ENCODE measurements at regions not wholly inside any gene's neighbourhood (a gene's known extent, or its start where the extent isn't known, plus 50 kb on each side); places are given as distances from the start of the nearest gene placed in this dataset.

GRCh38 chr2:196279541-196279940, 108.2 kb upstream of the STK17B start:
- ATAC-seq (replicated peaks), result no peak
- peak overlapping the region; percentile 89 for H3K27ac Mint-ChIP-seq
- peak overlapping the region; percentile 76 for H3K4me3 Mint-ChIP-seq
- no peaks in the 10 kb centered on the region for H3K36me3 Mint-ChIP-seq (ENCODE audit: low read depth)
- H3K9me3 Mint-ChIP-seq, result no peaks in the 10 kb centered on the region
- no peaks in the 10 kb centered on the region for H3K27me3 Mint-ChIP-seq
- peaks cover 41% of the 10 kb centered on the region for H3K4me1 Mint-ChIP-seq

- Mint-ChIP-seq H3K27me3 (no peaks in the 10 kb centered on the region), H3K4me3 (peak overlapping the region; percentile 84), H3K9me3 (no peaks in the 10 kb centered on the region), H3K27ac (peak overlapping the region; percentile 84), H3K36me3 (ENCODE audit: low read depth) (no peaks in the 10 kb centered on the region), H3K4me1 (peaks cover 44% of the 10 kb centered on the region)
- no peak for ATAC-seq (replicated peaks)
Observed at GRCh38 chr2:196284144-196284844, 112.9 kb upstream of the STK17B start.

GRCh38 chr2:196284866-196285557, 113.6 kb upstream of the STK17B start:
- peak overlapping the region; percentile 84 for H3K27ac Mint-ChIP-seq
- no peaks in the 10 kb centered on the region for H3K36me3 Mint-ChIP-seq (ENCODE audit: low read depth)
- H3K9me3 Mint-ChIP-seq, result no peaks in the 10 kb centered on the region
- peak overlapping the region; percentile 84 for H3K4me3 Mint-ChIP-seq
- H3K27me3 Mint-ChIP-seq, result no peaks in the 10 kb centered on the region
- H3K4me1 Mint-ChIP-seq, result peaks cover 37% of the 10 kb centered on the region
- ATAC-seq (replicated peaks), result no peak

GRCh38 chr2:196286821-196287220, 115.4 kb upstream of the STK17B start:
- peak overlapping the region; percentile 48 for H3K4me3 Mint-ChIP-seq

GRCh38 chr2:196287523-196287922, 116.1 kb upstream of the STK17B start:
- Mint-ChIP-seq H3K9me3 (no peaks in the 10 kb centered on the region), H3K27ac (peak overlapping the region; percentile 69), H3K36me3 (ENCODE audit: low read depth) (no peaks in the 10 kb centered on the region), H3K27me3 (no peaks in the 10 kb centered on the region), H3K4me1 (peaks cover 53% of the 10 kb centered on the region), H3K4me3 (peak overlapping the region; percentile 48)
- ATAC-seq (replicated peaks), result peak; percentile 34

More at GRCh38 chr2:196286821-196287220, 115.4 kb upstream of the STK17B start:
- H3K36me3 Mint-ChIP-seq (ENCODE audit: low read depth), result no peaks in the 10 kb centered on the region
- H3K27me3 Mint-ChIP-seq, result no peaks in the 10 kb centered on the region
- no peak for ATAC-seq (replicated peaks)
- peaks cover 49% of the 10 kb centered on the region for H3K4me1 Mint-ChIP-seq
- H3K27ac Mint-ChIP-seq, result no peak overlapping the region
- H3K9me3 Mint-ChIP-seq, result no peaks in the 10 kb centered on the region

- peak; percentile 26 for ATAC-seq (replicated peaks)
- Mint-ChIP-seq H3K4me3 (peak overlapping the region; percentile 48), H3K9me3 (no peaks in the 10 kb centered on the region), H3K27me3 (no peaks in the 10 kb centered on the region), H3K27ac (peak overlapping the region; percentile 69), H3K36me3 (ENCODE audit: low read depth) (no peaks in the 10 kb centered on the region), H3K4me1 (peaks cover 55% of the 10 kb centered on the region)
Observed at GRCh38 chr2:196288006-196288538, 116.7 kb upstream of the STK17B start.

- H3K4me1 Mint-ChIP-seq, result peaks cover 51% of the 10 kb centered on the region
- ATAC-seq (replicated peaks), result peak; percentile 58
- H3K27me3 Mint-ChIP-seq, result no peaks in the 10 kb centered on the region
- H3K27ac Mint-ChIP-seq, result peak overlapping the region; percentile 70
- H3K9me3 Mint-ChIP-seq, result no peaks in the 10 kb centered on the region
- H3K4me3 Mint-ChIP-seq, result peak overlapping the region; percentile 48
- no peaks in the 10 kb centered on the region for H3K36me3 Mint-ChIP-seq (ENCODE audit: low read depth)
Observed at GRCh38 chr2:196289000-196289399, 117.6 kb upstream of the STK17B start.

- no peaks in the 10 kb centered on the region for H3K36me3 Mint-ChIP-seq (ENCODE audit: low read depth)
- no peaks in the 10 kb centered on the region for H3K27me3 Mint-ChIP-seq
- ATAC-seq (replicated peaks), result peak; percentile 56
- H3K27ac Mint-ChIP-seq, result no peak overlapping the region
- H3K9me3 Mint-ChIP-seq, result no peaks in the 10 kb centered on the region
- H3K4me1 Mint-ChIP-seq, result peaks cover 42% of the 10 kb centered on the region
- H3K4me3 Mint-ChIP-seq, result no peak overlapping the region
Observed at GRCh38 chr2:196290136-196290535, 118.8 kb upstream of the STK17B start.

GRCh38 chr2:196290569-196290968, 119.2 kb upstream of the STK17B start:
- Mint-ChIP-seq H3K4me3 (peak overlapping the region; percentile 65), H3K27ac (peak overlapping the region; percentile 20), H3K9me3 (no peaks in the 10 kb centered on the region), H3K27me3 (no peaks in the 10 kb centered on the region), H3K4me1 (peaks cover 38% of the 10 kb centered on the region), H3K36me3 (ENCODE audit: low read depth) (no peaks in the 10 kb centered on the region)
- no peak for ATAC-seq (replicated peaks)

- Mint-ChIP-seq H3K27ac (peak overlapping the region; percentile 46), H3K9me3 (no peaks in the 10 kb centered on the region), H3K36me3 (ENCODE audit: low read depth) (no peaks in the 10 kb centered on the region), H3K4me1 (peaks cover 34% of the 10 kb centered on the region), H3K4me3 (peak overlapping the region; percentile 65), H3K27me3 (no peaks in the 10 kb centered on the region)
- peak; percentile 32 for ATAC-seq (replicated peaks)
Observed at GRCh38 chr2:196291426-196291825, 120.0 kb upstream of the STK17B start.

- H3K4me1 Mint-ChIP-seq, result peaks cover 34% of the 10 kb centered on the region
- H3K27ac Mint-ChIP-seq, result peak overlapping the region; percentile 46
- ATAC-seq (replicated peaks), result peak; percentile 37
- H3K27me3 Mint-ChIP-seq, result no peaks in the 10 kb centered on the region
- no peaks in the 10 kb centered on the region for H3K36me3 Mint-ChIP-seq (ENCODE audit: low read depth)
- H3K9me3 Mint-ChIP-seq, result no peaks in the 10 kb centered on the region
- H3K4me3 Mint-ChIP-seq, result peak overlapping the region; percentile 65
Observed at GRCh38 chr2:196291873-196292800, 120.8 kb upstream of the STK17B start.

- peaks cover 22% of the 10 kb centered on the region for H3K4me1 Mint-ChIP-seq
- no peaks in the 10 kb centered on the region for H3K27me3 Mint-ChIP-seq
- no peak for ATAC-seq (replicated peaks)
- H3K4me3 Mint-ChIP-seq, result no peak overlapping the region
- H3K27ac Mint-ChIP-seq, result no peak overlapping the region
- H3K36me3 Mint-ChIP-seq (ENCODE audit: low read depth), result no peaks in the 10 kb centered on the region
- H3K9me3 Mint-ChIP-seq, result no peaks in the 10 kb centered on the region
Observed at GRCh38 chr2:196293751-196294515, 122.6 kb upstream of the STK17B start.

- Mint-ChIP-seq H3K4me3 (no peak overlapping the region), H3K4me1 (peaks cover 19% of the 10 kb centered on the region), H3K36me3 (ENCODE audit: low read depth) (no peaks in the 10 kb centered on the region), H3K27ac (peak overlapping the region; percentile 9), H3K27me3 (no peaks in the 10 kb centered on the region), H3K9me3 (no peaks in the 10 kb centered on the region)
- ATAC-seq (replicated peaks), result no peak
Observed at GRCh38 chr2:196294516-196294909, 123.1 kb upstream of the STK17B start.

All from activated T-helper 17 cell treated with anti-CD3 and anti-CD28 coated beads, Interleukin-2, amount 50 U/mL, for 72 hours (primary cell).